ENCODE measurements at regions not wholly inside any gene's neighbourhood (a gene's known extent, or its start where the extent isn't known, plus 50 kb on each side); places are given as distances from the start of the nearest gene placed in this dataset.
"Not testable (repeated sequence)": the region's sequence is repeated elsewhere in the genome, so short reads cannot be mapped to it uniquely, and the experiment has no call there.

- CTCF ChIA-PET: no interaction called here
- no peak for TF ChIP-seq CTCF (IDR thresholded peaks at IDR 0.05; ENCODE audit: insufficient read depth, low read length, missing control alignments)
- no peak overlapping the region for H3K4me3 ChIP-seq (ENCODE audit: low read depth, low read length)
- DNase-seq (ENCODE audit: low read depth, low spot score): no peak
- POLR2A ChIA-PET: no interaction called here
Measured at GRCh38 chr11:35046681-35047080, 92.3 kb upstream of the CD44 start.

- CTCF ChIA-PET: interaction anchor here (0.7 to 0.8 kb wide), 2 partner anchors 55 to 121 kb away, joined by 3 read pairs; no protein-coding TSS in a partner anchor
- no peak for DNase-seq (ENCODE audit: low read depth, low spot score)
- no peak for TF ChIP-seq CTCF (IDR thresholded peaks at IDR 0.05; ENCODE audit: insufficient read depth, low read length, missing control alignments)
- no peak overlapping the region for H3K4me3 ChIP-seq (ENCODE audit: low read depth, low read length)
- POLR2A ChIA-PET: no interaction called here
Measured at GRCh38 chr11:35047179-35047578, 91.8 kb upstream of the CD44 start.

GRCh38 chr11:35047769-35048168 is 91.2 kb upstream of the CD44 start:
- no peak overlapping the region for H3K4me3 ChIP-seq (ENCODE audit: low read depth, low read length)
- TF ChIP-seq CTCF (IDR thresholded peaks at IDR 0.05; ENCODE audit: insufficient read depth, low read length, missing control alignments): no peak
- CTCF ChIA-PET: interaction anchor here (0.7 to 0.8 kb wide), 2 partner anchors 55 to 121 kb away, joined by 3 read pairs; no protein-coding TSS in a partner anchor
- POLR2A ChIA-PET: no interaction called here
- DNase-seq (ENCODE audit: low read depth, low spot score): no peak

GRCh38 chr11:35048346-35048745 is 90.6 kb upstream of the CD44 start:
- CTCF ChIA-PET; H3K4me3 ChIP-seq (ENCODE audit: low read depth, low read length); POLR2A ChIA-PET; DNase-seq (ENCODE audit: low read depth, low spot score): not testable (repeated sequence)

- ChIA-PET POLR2A (no interaction called here), CTCF (interaction anchor here (0.6 to 3.3 kb wide), 2 partner anchors 11 to 364 kb away, joined by 3 to 9 read pairs; no protein-coding TSS in a partner anchor)
- no peak for TF ChIP-seq CTCF (IDR thresholded peaks at IDR 0.05; ENCODE audit: insufficient read depth, low read length, missing control alignments)
- no peak overlapping the region for H3K4me3 ChIP-seq (ENCODE audit: low read depth, low read length)
- no peak for DNase-seq (ENCODE audit: low read depth, low spot score)
Measured at GRCh38 chr11:35049859-35050531, 89.0 kb upstream of the CD44 start.

GRCh38 chr11:35050541-35050995 is 88.4 kb upstream of the CD44 start:
- no peak for DNase-seq (ENCODE audit: low read depth, low spot score)
- ChIA-PET POLR2A (no interaction called here), CTCF (interaction anchor here (0.6 to 3.3 kb wide), 2 partner anchors 11 to 364 kb away, joined by 3 to 9 read pairs; no protein-coding TSS in a partner anchor)
- H3K4me3 ChIP-seq (ENCODE audit: low read depth, low read length): no peak overlapping the region
- no peak for TF ChIP-seq CTCF (IDR thresholded peaks at IDR 0.05; ENCODE audit: insufficient read depth, low read length, missing control alignments)

All from AG04449 (cell line).